Colonic mucosa (tissue), 4 donors: ENCODE measurements at regions not wholly inside any gene's neighbourhood (a gene's known extent, or its start where the extent isn't known, plus 50 kb on each side); places are given as distances from the start of the nearest gene placed in this dataset.

Experiments used
- DNase-seq: peaks from one replicate; pipeline ENCODE4 v3.0.0-alpha.2; 2020
- H3K27ac ChIP-seq: fragments of 200-600 bp; one replicate; pipeline ENCODE4 v1.8.0; 2021
- H3K27me3 ChIP-seq: fragments of 200-600 bp; one replicate; pipeline ENCODE4 v1.8.0; 2021
- H3K36me3 ChIP-seq: fragments of 200-600 bp; one replicate; pipeline ENCODE4 v1.8.0; 2021
- H3K4me1 ChIP-seq: fragments of 200-600 bp; one replicate; pipeline ENCODE4 v1.8.0; 2021; ENCODE audit warnings: mild to moderate bottlenecking
- H3K4me3 ChIP-seq: fragments of 200-600 bp; one replicate; pipeline ENCODE4 v1.8.0; 2021
- H3K9ac ChIP-seq, 2 donors: one replicate each; pipeline ENCODE4 v1.7.0; 2013; ENCODE audit warnings: control low read depth in 2 of 2, low read depth in 2 of 2, low read length in 2 of 2
- H3K9me3 ChIP-seq: fragments of 200-600 bp; one replicate; pipeline ENCODE4 v1.8.0; 2021
- intact Hi-C: fragments of 100-400 bp; cut with DNase I; formaldehyde crosslinking; loops from one replicate; pipeline ENCODE4 v1.14.1; 2022
- TF ChIP-seq, protein P1 (sequence below): fragments of 200-600 bp; IDR thresholded peaks from one replicate; pipeline ENCODE4 v1.8.0; 2022; ENCODE audit warnings: antibody characterized with exemption, mild to moderate bottlenecking
- donor health status: healthy.
- donor health status: DM: no; HTN: no; CAD: no.
- donor health status: DM: no; HTN: no; CAD: no.

DNA sequence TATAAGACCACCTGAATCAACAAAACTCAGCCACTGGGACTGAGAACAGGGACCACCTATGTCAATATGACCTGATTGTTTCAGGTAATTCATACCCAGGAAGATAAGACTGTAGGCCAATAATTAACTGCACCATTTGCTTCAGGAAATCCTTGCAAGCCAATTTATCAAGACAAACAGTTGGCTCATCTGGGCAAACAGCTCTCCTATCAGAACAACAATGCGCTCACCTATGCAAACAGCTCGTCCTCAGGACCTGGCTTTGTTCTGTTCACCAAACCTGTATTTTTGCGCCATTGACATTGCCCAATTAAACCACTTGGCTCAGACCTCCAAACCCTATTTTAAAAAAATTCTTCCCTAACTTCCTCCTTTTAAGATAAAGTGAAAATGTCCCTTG lies 92.3 kb upstream of the MARCHF11 start:
- TF ChIP-seq, protein P1, sequence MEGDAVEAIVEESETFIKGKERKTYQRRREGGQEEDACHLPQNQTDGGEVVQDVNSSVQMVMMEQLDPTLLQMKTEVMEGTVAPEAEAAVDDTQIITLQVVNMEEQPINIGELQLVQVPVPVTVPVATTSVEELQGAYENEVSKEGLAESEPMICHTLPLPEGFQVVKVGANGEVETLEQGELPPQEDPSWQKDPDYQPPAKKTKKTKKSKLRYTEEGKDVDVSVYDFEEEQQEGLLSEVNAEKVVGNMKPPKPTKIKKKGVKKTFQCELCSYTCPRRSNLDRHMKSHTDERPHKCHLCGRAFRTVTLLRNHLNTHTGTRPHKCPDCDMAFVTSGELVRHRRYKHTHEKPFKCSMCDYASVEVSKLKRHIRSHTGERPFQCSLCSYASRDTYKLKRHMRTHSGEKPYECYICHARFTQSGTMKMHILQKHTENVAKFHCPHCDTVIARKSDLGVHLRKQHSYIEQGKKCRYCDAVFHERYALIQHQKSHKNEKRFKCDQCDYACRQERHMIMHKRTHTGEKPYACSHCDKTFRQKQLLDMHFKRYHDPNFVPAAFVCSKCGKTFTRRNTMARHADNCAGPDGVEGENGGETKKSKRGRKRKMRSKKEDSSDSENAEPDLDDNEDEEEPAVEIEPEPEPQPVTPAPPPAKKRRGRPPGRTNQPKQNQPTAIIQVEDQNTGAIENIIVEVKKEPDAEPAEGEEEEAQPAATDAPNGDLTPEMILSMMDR, result no peak
- H3K27ac ChIP-seq, result no peak overlapping the region
- H3K9ac ChIP-seq, result no peak overlapping the region
- H3K36me3 ChIP-seq, result no peaks in the 10 kb centered on the region
- intact Hi-C loops, result no loop called here
- no peak overlapping the region for H3K4me3 ChIP-seq
- H3K27me3 ChIP-seq, result no peaks in the 10 kb centered on the region
- no peaks in the 10 kb centered on the region for H3K4me1 ChIP-seq
- no peak for DNase-seq
- no peaks in the 10 kb centered on the region for H3K9me3 ChIP-seq

DNA sequence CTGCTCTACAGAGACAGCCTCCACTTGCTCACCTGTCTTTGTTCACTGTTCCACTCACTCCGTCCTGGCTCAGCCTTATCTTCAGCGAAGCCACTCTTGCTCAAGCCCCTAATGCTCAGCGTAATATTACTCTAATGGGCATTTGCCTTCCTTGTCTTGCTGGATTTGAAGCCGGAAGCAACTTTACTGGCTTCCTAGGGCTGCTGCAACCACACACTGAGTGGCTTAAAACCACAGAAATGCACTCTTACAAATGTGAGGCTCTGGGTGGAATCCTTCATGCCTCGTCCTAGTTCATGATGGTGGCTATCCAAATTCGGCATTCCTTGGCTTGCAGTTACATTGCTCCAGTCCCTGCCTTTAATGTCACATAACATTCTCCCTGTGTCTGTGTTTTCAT lies 85.5 kb upstream of the MARCHF11 start:
- no peak for DNase-seq
- no peaks in the 10 kb centered on the region for H3K4me1 ChIP-seq
- intact Hi-C loops, result no loop called here

DNA sequence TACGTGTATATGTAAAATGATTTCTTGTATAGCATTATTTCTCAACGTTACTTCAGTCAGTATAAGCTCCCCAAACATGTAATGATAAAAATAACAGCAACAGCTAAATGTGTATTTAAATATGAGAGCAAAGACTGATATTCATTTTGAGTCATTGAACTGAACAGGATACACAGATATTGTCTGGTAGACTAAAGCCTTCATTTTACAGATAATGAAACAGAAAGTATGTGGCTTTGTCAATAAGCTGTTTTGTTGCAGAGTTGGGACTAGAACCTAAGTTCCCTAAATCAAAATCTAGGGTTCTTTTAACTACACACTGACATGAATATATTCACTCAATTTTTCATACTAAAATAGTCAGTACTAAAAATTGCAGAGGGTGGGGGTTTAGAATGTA lies 80.4 kb upstream of the MARCHF11 start:
- Histone ChIP-seq H3K4me3 (no peak overlapping the region), H3K9ac (no peak overlapping the region), H3K36me3 (no peaks in the 10 kb centered on the region), H3K27me3 (no peaks in the 10 kb centered on the region), H3K4me1 (no peaks in the 10 kb centered on the region), H3K27ac (no peak overlapping the region), H3K9me3 (no peaks in the 10 kb centered on the region)
- TF ChIP-seq, protein P1, result no peak
- no peak for DNase-seq
- intact Hi-C loops, result no loop called here

More for the DNA sequence above, 85.5 kb upstream of the MARCHF11 start:
- TF ChIP-seq, protein P1, result no peak
- Histone ChIP-seq H3K27ac (no peak overlapping the region), H3K27me3 (no peaks in the 10 kb centered on the region), H3K36me3 (no peaks in the 10 kb centered on the region), H3K9me3 (no peaks in the 10 kb centered on the region), H3K9ac (no peak overlapping the region), H3K4me3 (no peak overlapping the region)

DNA sequence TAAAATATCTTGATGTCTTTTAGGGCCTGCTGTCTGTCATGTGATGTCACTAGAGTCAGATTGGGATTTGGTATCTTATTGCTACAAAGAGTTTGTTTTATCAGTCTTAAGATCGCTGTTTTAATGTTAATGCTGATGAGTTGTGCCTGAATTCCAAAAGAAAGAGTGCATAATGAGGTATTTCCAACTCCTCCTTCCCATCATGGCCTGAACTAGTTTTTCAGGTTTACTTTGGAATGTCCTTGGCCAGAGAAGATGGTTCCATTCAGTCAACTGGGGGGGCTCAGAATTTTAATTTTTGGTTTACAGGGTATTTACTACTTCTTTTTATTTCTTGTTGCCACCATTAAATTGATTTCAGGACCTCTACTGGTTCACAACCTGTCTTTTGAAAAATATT lies 74.3 kb upstream of the MARCHF11 start:
- H3K9ac ChIP-seq, result no peak overlapping the region
- no peaks in the 10 kb centered on the region for H3K36me3 ChIP-seq
- H3K4me1 ChIP-seq, result no peaks in the 10 kb centered on the region
- TF ChIP-seq, protein P1, result no peak
- no peak overlapping the region for H3K4me3 ChIP-seq
- intact Hi-C loops, result no loop called here
- no peak for DNase-seq
- H3K27ac ChIP-seq, result no peak overlapping the region
- no peaks in the 10 kb centered on the region for H3K27me3 ChIP-seq
- no peaks in the 10 kb centered on the region for H3K9me3 ChIP-seq

DNA sequence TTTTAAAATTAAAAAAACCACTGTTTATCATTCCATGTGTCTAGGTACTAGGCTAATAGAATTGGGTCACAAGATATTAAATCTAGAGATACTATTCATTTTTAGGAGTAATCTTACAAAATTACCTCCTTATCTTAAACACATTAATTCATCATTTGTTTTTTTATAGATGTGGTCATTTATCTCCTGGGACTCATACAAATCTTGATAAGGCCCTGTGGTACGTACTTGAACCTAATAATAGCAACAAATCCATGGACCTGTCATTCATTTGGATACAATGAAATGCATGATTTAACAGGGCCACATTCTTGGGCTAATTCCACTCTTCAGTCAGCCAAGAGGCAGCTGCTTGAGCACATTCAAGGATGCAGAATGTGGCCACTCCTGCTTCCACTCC lies 66.4 kb upstream of the MARCHF11 start:
- no peaks in the 10 kb centered on the region for H3K36me3 ChIP-seq
- DNase-seq, result no peak
- TF ChIP-seq, protein P1, result no peak
- no peaks in the 10 kb centered on the region for H3K9me3 ChIP-seq
- H3K27ac ChIP-seq, result no peak overlapping the region
- no peaks in the 10 kb centered on the region for H3K27me3 ChIP-seq
- H3K4me3 ChIP-seq, result no peak overlapping the region
- H3K9ac ChIP-seq, result no peak overlapping the region
- H3K4me1 ChIP-seq, result no peaks in the 10 kb centered on the region
- intact Hi-C loops, result no loop called here

DNA sequence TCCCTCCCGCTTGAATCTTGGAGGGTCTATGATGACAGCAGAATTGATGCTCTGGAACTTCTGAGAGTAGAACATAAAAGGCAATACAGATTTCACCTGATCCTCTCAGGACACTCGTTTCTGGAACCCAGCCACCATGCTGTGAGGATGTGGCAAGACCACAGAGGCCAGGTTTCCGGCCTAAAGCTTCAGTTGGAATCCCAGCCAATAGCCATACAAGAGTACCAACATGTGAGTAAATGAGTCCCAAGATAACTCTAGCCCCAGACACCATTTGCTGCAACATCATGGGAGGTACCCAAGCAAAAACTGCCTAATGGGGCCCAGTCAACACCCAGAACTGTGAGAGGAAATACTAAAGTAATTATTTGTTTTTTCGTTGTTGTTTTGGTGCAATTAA lies 65.7 kb upstream of the MARCHF11 start:
- Histone ChIP-seq H3K4me1 (no peaks in the 10 kb centered on the region), H3K27ac (no peak overlapping the region), H3K27me3 (no peaks in the 10 kb centered on the region), H3K9me3 (no peaks in the 10 kb centered on the region), H3K9ac (no peak overlapping the region), H3K4me3 (no peak overlapping the region), H3K36me3 (no peaks in the 10 kb centered on the region)
- intact Hi-C loops, result no loop called here
- DNase-seq, result no peak
- TF ChIP-seq, protein P1, result no peak
